CD4-positive, alpha-beta T cell treated with Interleukin-15 for 4 hours (primary cell): ENCODE measurements at regions not wholly inside any gene's neighbourhood (a gene's known extent, or its start where the extent isn't known, plus 50 kb on each side); places are given as distances from the start of the nearest gene placed in this dataset.

ENCODE experiments used
- DNase-seq: peaks from one replicate; pipeline ENCODE4 v3.0.0-alpha.2; 2020; ENCODE audit warnings: low spot score

- DNase-seq, result no peak
These were observed 243.7 kb upstream of the SP8 start for GRCh38 chr7:21030237-21030871.

GRCh38 chr7:21041252-21041651 lies 254.6 kb upstream of the SP8 start:
- no peak for DNase-seq

GRCh38 chr7:21041666-21042065 lies 255.0 kb upstream of the SP8 start:
- DNase-seq, result no peak

GRCh38 chr7:21044384-21044783 lies 257.7 kb upstream of the SP8 start:
- no peak for DNase-seq

GRCh38 chr7:21044913-21045568 lies 258.4 kb upstream of the SP8 start:
- DNase-seq, result no peak

- DNase-seq, result no peak
These were observed 265.2 kb upstream of the SP8 start for GRCh38 chr7:21051865-21052264.

GRCh38 chr7:21054427-21055112 lies 267.9 kb upstream of the SP8 start:
- DNase-seq, result no peak

GRCh38 chr7:21059069-21059468 lies 272.4 kb upstream of the SP8 start:
- no peak for DNase-seq

GRCh38 chr7:21063106-21063505 lies 276.4 kb upstream of the SP8 start:
- no peak for DNase-seq

GRCh38 chr7:21064698-21065648 lies 278.3 kb upstream of the SP8 start:
- DNase-seq, result no peak

GRCh38 chr7:21066221-21066620 lies 279.5 kb upstream of the SP8 start:
- DNase-seq, result no peak

GRCh38 chr7:21067216-21067615 lies 280.5 kb upstream of the SP8 start:
- DNase-seq, result no peak

GRCh38 chr7:21070571-21071090 lies 283.9 kb upstream of the SP8 start:
- DNase-seq, result no peak

GRCh38 chr7:21071561-21072501 lies 285.1 kb upstream of the SP8 start:
- DNase-seq, result no peak

- DNase-seq, result no peak
These were observed 289.4 kb upstream of the SP8 start for GRCh38 chr7:21076054-21076453.

GRCh38 chr7:21076574-21076973 lies 289.9 kb upstream of the SP8 start:
- no peak for DNase-seq

GRCh38 chr7:21077602-21078001 lies 290.9 kb upstream of the SP8 start:
- no peak for DNase-seq

GRCh38 chr7:21084286-21084685 lies 297.6 kb upstream of the SP8 start:
- no peak for DNase-seq

- no peak for DNase-seq
These were observed 300.0 kb upstream of the SP8 start for GRCh38 chr7:21086688-21087087.

GRCh38 chr7:21089653-21090052 lies 303.0 kb upstream of the SP8 start:
- DNase-seq, result no peak
